Stimulated activated CD8-positive, alpha-beta memory T cell treated with anti-CD3 and anti-CD28 coated beads, Interleukin-7, amount 100 ng/mL, for 1 hour (primary cell): ENCODE measurements at regions not wholly inside any gene's neighbourhood (a gene's known extent, or its start where the extent isn't known, plus 50 kb on each side); places are given as distances from the start of the nearest gene placed in this dataset.
"Not testable (repeated sequence)": the region's sequence is repeated elsewhere in the genome, so short reads cannot be mapped to it uniquely, and the experiment has no call there.

Source experiments
- DNase-seq, 2 donors: peaks; one replicate each; pipeline ENCODE4 v3.0.0-alpha.2; 2020; ENCODE audit warnings: low read depth in 2 of 2

DNA sequence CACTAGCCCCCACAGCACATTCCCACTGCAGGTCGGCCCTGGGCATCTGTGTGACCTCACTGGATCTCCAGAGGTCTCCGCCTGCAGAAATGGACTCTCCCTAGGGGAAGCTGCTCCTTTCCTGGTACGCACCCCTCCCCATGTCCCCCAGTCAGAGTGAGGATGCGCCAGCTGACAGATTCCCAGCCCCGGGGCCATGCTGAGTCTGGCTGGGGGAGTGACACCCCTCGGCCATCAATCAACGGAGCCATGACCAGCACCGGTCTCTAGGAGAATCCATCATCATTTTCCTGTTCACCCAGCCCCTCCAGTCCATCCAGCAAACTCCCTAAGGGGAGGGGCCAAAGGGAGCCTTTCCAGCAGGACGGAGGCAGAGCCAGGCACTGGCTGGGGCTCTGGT, 68.7 kb upstream of the PAX7 start:
- no peak for DNase-seq

DNA sequence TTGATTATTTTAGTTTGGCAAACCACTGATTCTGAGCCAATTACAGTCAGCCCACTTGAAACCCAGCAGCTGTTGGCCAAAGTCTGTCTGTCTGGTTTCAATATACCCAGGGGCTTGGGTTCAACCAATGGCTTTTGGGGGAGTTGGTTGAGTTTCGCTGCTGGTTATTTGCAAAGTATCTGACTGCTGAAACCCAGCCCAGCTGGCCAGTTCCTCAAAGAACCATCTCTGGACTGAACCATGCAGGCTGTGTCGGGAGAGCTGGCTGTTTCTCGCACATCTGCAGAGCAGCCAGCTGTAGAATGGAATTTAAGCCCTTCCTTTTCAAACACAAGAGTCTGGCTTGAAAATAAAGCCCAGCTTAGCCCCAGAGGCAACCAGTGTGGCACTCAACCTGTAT, 66.0 kb upstream of the PAX7 start:
- DNase-seq = no peak

DNA sequence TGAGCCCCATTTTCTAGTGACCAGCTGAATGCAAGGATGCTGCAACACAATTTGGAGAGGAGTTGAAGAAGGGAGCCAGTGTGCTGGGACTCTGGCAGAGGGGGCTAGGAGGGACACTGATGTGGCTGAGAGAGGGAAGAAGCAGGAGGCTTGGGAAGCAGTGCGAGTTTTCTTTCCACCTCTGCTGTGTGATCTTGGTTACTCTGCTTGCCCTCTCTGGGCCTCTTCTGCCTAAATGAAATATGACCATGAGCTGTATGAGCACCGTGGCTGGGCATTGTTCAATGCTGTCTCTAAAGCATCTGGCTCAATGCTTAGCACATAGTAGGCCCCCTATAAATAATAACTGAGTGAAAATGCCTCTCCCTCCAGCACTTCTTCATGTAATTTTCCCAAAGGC, 65.3 kb upstream of the PAX7 start:
- DNase-seq = no peak

DNA sequence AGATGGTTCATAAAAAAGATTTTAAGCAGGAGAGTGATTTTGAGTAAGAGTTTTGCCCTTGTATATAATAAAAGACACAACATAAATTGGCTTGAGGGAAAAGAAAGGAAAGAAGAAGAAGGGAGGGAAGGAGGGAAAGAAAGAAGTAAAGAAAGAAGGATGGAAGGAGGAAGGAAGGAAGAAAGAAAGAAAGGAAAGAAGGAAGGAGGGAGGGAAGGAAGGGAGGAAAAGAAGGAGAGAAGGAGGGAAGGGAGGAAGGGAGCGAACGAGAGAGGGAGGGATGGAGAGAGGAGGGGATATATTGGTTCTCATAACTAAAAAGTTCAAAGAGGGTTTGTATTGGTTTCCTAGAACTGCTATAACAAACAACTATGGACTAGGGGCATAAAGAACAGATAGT, 62.2 kb upstream of the PAX7 start:
- no peak for DNase-seq

DNA sequence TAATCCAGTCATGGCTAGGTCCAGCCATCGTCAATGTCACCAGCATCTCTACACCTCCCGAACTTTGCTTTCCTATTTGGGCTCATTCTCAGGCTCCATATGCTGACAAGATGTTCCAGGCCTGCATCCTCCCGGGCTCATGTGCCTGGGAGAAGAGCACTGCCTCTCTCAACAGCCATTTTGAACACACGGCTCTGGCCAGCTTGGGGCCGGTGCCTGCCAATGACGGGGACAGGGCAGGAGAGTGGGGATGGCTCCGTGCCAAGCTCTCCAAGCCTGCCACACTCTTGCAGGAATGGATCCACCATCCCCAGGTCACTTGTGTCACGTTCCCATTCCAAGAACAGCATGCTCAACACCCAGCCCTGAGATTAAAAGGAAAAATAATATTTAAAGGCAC, 61.4 kb upstream of the PAX7 start:
- no peak for DNase-seq

DNA sequence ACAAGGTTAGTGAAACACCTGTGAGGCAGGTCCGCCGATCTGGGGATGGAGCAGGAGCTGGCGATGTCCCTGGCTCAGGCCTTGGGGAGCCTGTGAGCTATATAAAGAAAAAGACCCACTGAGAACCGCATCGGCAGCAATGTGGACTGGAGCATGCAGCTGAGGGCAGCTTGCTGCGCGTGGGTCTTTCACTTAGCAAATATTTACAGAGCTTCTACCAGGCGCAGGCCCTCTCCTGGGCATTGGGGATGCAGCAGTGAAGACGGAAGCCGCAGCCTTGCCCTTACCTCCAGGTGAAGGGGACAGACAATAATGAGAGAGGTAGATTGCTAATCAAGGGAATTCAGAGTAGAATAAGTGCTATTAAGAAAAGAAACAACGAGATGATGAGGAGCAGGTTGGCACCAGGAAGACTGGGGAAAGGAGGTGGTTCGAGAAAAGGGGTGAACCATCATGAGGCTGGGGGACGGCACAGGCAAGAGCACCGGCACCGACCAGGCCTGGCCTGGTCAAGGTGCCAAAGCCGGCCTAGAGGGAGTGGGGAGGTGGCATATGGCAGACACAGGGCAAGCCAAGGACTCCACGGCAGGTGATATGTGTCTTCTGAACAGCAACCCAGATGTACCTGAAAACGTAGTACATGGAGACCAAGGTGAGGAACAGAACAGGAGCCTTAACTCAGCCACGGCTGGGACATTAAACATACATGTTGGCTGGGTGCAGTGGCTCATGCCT, 60.7 kb upstream of the PAX7 start:
- DNase-seq = no peak

DNA sequence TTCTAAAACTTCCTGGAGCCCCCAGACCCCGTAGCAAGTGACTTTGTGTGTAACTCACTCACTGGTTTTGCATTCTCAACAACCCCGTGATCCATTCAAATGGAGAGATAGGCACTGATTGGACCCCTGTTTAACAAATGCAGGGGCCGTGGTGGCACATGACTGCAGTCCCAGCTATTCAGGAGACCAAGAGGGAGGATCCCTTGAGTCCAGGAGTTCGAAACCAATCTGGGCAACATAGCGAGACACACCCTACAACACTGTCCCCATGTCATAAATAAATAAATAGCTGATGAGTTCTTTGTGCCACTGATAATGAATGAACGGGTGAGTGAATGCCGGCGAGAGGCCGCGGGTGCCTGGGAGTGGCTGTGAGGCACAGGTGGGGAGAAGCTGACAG, 59.4 kb upstream of the PAX7 start:
- no peak for DNase-seq

DNA sequence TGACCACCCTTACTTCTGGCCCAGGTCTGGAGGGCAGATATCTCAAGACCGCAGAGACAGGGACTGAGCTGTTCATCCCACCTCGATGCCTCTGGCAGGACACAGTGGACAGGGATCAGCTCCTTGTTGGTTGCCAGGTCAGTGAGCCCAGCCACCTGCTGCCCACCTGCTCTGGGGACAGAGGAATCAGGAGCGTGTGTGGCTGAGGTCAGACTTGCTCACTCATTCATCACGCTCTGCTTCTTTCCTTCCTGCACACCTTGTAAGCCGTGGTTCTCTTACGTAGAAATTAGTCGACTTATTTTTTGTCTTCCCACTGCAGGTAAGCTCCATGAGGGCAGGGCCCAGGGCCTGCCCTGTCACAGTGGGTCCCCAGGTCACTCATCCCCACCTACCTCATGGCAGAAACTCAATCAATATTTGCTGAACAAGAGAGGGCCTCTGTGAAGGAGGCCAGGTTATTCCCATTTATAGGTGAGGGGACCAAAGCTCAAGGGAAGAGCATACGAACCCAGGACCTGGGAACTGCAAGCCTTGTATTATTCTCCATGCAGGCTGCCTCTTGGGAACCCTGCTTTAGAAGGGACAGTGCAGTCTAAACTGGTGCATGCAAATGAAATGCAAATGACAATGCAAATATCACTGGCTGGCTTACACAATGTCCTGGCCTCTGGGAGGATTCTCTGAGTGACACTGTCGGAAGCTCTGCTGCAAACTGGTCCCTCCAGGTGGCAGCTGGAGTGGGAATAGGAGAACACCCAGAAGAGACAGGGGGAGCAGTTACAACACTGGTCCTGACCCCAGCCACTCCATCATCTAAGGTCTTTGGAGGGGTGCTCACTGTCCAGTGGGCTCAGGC, 58.4 kb upstream of the PAX7 start:
- no peak for DNase-seq

DNA sequence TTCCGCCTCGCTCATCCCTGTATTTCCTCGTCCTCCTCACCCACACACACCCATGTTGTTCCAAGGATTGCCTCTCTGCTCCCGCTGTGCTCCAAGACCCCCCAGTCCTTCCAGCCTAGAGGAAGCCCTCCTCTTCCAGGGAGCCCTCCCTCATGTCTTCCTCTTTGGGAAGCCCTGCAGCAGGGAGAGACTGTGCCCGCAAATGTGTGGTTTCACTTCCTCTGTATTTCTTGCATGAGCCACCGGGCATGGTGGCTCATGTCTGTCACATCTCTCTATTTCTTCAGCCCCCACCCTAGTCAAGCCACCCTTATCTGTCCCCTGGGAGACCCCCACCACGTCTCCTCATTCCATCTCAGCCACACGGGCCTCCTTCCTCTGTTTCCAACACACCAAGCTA, 57.5 kb upstream of the PAX7 start:
- DNase-seq = no peak

DNA sequence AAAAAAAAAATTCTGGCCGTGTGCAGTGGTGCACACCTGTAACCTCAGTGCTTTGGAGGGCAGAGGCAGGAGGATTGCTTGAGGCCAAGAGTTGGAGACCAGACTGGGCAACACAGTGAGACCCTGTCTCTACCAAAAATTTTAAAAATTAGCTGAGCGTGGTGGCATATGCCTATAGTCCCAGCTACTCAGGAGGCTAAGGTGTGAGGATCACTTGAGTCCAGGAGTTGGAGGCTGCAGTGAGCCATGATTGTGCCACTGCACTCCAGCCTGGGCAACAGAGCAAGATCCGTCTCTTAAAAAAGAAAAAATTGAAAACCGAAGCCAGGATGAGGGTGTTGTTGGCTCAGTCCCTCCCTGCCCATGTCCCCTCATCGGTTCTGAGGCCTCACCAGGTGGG, 55.9 kb upstream of the PAX7 start:
- DNase-seq = no peak

DNA sequence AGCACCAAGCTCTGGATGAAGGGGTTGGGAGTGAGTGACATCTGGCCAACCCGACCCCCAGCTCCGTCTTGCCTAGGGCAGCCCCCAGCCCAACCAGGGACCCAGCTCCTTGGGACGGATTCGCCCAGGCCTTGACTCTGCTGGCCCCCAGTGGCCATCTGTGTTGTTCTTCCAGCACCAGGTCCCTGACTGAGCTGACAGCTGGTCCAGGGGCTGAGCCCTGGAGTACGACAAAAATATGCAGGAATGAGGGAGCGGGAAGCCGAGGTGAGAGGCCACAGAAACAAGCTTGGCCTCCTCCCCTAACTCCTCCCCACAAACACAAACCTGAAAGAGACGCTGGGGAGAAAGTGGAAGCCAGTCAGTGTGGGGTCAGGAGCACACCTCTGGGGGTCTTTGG, 55.0 kb upstream of the PAX7 start:
- DNase-seq = peak in 1 of 2 donors; percentile 21

DNA sequence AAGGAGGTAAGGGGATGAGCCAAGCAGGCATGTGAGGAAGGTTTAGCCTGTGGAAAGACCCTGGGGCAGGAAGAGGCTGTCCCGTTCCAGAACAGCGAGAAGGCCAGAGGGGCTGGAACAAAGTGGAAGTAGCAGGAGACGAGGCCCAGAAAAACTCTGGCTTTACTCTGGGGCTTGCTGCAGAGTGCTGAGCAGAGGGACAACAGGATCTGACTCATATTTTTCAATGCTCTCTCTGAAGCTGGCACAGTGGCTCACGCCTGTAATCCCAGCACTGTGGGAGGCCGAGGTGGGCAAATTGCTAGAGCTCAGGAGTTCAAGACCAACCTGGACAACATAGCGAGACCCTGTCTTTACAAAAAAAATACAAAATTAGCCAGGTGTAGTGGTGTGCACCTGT, 52.4 kb upstream of the PAX7 start:
- no peak for DNase-seq

DNA sequence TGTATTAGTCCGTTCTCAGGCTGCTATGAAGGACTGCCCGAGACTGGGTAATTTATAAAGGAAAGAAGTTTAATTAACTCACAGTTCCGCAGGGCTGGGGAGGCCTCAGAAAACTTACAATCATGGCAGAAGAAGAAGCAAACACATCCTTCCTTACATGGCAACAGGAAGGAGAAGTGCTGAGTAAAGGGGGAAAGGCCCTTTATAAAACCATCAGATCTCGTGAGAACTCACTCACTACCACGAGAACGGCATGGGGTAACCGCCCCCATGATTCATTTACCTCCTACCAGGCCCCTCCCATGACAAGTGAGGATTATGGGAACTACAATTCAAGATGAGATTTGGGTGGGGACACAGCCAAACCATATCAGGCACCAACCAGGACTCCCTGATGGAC, 51.4 kb upstream of the PAX7 start:
- not testable (repeated sequence) for DNase-seq

DNA sequence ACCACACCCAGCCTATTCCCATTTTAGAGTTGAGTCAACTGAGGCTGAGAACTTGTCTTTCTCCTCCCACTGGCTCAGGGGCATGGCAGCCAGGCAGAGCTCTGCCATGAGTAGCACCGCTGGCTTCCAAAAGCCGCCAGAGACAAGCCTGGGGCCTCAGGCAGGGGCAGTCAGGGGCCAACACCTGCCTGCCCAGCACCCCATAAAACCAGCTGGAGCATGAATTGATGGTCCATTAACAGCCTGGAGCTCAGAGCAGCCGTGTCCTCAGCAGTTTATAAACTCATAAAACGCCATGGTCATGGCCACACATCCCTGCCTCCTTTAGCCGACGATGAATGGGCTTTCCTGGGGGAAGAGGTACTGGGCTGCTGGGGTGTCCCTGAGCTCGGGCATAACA, 50.6 kb upstream of the PAX7 start:
- no peak for DNase-seq

DNA sequence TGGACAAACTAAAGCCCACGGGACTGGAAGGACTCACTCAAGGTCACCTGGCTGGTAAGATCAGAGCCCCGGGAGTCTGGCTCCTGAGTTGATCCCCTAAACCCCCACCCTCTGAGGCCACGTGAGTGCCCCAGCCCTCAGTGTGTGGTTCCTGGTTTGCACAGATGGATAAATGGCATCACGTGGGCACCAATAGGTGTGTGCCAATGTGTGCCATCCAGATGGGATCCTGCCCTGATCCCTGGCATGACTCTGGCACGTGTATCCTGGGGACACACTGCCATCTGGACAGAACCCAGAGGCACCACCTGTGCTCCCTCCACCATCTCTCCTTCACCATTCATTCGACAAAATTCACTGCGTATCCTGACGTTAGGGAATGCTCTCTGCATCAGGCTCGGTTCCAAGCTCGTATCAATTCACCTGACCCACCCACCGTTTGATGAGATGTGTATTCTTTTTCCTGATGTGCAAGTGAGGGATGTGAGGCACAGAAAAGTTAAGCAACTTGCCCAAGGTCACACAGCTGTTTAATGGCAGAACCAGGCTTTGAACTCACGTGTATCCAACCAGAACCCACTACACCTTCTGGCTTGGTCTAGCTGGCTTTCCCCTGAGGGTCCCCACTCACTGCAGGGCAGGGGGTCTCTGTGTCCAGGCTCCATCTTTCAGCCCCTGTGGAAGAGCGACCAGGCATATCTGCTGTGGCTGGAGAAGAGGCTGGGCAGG, 49.8 kb upstream of the PAX7 start:
- no peak for DNase-seq
